Effector memory CD8-positive, alpha-beta T cell (primary cell): ENCODE measurements at regions not wholly inside any gene's neighbourhood (a gene's known extent, or its start where the extent isn't known, plus 50 kb on each side); places are given as distances from the start of the nearest gene placed in this dataset.

Source experiments
- ATAC-seq: fragments of 150-1000 bp; cut with Tn5 transposase; replicated peaks from 2 replicates; pipeline ENCODE4 v1.10.0; 2021; ENCODE audit warnings: mild to moderate bottlenecking, moderate library complexity
- DNase-seq, 3 experiments: peaks; one replicate each; pipeline ENCODE4 v3.0.0; 2021
- H3K27ac Mint-ChIP-seq, 2 donors: one replicate each; pipeline ENCODE4 v1.8.0; 2022; ENCODE audit warnings: mild to moderate bottlenecking in 2 of 2, mixed read lengths in 2 of 2, moderate library complexity in 2 of 2
- H3K27me3 Mint-ChIP-seq, 2 donors: one replicate each; pipeline ENCODE4 v1.8.0; 2022; ENCODE audit warnings: mixed read lengths in 2 of 2
- H3K36me3 Mint-ChIP-seq: one replicate; pipeline ENCODE4 v1.8.0; 2022; ENCODE audit warnings: mild to moderate bottlenecking, moderate library complexity, mixed read lengths; ENCODE audit not compliant: insufficient read depth
- H3K4me1 Mint-ChIP-seq, 2 donors: one replicate each; pipeline ENCODE4 v1.8.0; 2022; ENCODE audit warnings: low read depth in 2 of 2, mixed read lengths in 2 of 2
- H3K4me3 Mint-ChIP-seq, 2 donors: one replicate each; pipeline ENCODE4 v1.8.0; 2022; ENCODE audit warnings: mild to moderate bottlenecking in 2 of 2, mixed read lengths in 2 of 2, moderate library complexity in 2 of 2
- H3K9me3 Mint-ChIP-seq, 2 donors: one replicate each; pipeline ENCODE4 v1.8.0; 2022; ENCODE audit warnings: mixed read lengths in 2 of 2

DNA sequence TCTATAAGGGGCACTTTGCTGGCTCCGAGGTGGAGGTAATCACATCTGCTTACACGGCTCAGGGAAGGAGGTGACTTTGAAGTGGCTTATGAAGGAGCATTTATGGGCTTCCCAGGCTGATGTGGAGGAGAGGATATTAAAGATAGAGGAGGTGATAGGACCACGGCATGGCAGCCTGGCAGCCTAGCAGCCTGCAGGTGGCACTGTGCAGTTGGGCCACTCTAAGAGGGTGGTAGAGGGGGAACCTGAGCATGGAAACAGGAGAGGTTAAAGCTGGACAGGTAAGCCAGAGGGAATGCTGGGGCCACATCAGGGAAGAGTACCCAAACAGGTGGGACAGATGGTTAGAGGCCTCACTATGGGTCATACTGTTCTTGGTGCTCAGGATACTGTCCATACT lies 375.0 kb downstream of the WDR72 start:
- Mint-ChIP-seq H3K27ac (no peak overlapping the region), H3K9me3 (peaks cover 0 to 18% of the 10 kb centered on the region in 2 donors), H3K4me1 (no peaks in the 10 kb centered on the region), H3K36me3 (no peaks in the 10 kb centered on the region), H3K4me3 (no peak overlapping the region), H3K27me3 (no peaks in the 10 kb centered on the region)
- ATAC-seq: no peak
- DNase-seq: no peak

DNA sequence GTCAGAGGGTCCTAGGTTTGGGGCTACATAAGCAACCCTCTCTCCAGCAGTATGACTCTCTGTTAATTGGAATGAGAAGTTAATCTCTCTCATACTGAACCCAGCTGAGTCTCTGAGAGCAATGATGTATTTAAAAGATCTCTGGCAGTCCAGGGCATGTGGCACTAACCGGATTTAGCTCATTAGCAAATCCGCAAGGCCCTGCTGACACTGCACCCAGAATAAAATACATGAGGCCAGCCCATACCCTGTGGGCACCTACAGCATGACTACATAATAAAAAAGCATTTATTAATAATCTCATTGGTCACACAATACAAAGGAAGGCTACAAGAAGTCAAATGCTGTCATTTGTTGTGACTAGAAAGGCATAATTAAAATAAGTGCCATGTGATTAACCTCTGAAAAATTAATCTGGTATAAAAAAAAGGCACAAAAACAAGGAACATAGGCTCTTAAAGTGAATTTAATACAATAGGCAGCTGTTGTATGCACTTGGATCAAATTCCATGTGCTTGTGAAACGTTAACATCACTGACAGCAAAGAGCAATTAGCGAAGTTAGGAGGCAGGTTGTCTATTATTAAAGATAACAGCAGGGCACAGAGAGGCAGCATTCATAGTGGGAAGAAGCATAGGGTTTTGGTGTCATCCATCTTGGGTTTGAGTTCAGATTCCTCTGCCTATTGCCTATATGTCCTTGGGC lies 381.2 kb downstream of the WDR72 start:
- H3K27me3 Mint-ChIP-seq: no peaks in the 10 kb centered on the region
- no peak for ATAC-seq
- H3K4me1 Mint-ChIP-seq: no peaks in the 10 kb centered on the region
- no peak for DNase-seq
- H3K9me3 Mint-ChIP-seq: peaks cover 0 to 3% of the 10 kb centered on the region in 2 donors
- H3K27ac Mint-ChIP-seq: no peak overlapping the region
- H3K4me3 Mint-ChIP-seq: no peak overlapping the region
- no peaks in the 10 kb centered on the region for H3K36me3 Mint-ChIP-seq

DNA sequence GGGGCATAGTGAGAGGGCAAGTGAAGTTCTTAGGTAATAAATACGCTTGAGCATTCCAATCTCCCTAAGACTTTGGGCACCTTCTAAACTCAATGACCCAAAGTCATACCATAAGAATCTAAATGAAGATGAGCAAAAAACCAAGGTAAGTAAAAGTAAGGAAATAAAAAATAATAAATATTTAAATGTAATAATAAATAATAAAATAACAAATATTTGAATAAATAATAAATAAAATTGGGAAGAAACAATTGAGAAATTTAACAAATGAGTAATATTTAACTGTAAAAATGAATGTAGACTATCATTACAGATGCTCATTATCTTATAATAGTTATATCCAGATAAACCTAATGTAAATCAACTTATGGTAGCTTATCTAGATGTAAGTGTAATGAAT lies 391.7 kb downstream of the WDR72 start:
- no peaks in the 10 kb centered on the region for H3K36me3 Mint-ChIP-seq
- DNase-seq (no peak), ATAC-seq (no peak)
- no peaks in the 10 kb centered on the region for H3K27me3 Mint-ChIP-seq
- H3K9me3 Mint-ChIP-seq: peaks cover 0 to 6% of the 10 kb centered on the region in 2 donors
- H3K4me1 Mint-ChIP-seq: no peaks in the 10 kb centered on the region
- no peak overlapping the region for H3K4me3 Mint-ChIP-seq
- no peak overlapping the region for H3K27ac Mint-ChIP-seq

DNA sequence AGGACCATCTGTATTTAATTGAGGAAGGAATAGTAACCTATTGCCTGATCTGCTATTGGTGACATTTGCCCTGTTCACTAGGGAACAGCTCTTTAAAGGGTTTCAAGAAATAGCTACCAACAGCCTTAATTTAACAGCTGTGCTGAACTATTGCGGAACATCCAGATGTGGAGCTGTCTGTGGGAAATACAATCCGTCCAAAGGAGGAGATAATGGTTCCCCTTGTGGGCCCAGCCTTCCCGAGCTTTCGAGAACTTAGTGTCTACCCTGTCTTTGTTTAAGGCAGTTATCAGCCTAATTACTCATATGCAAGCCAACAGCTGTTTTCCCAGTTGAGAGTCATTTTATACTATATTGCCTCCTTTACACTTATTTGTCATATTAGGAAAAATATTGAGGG lies 398.6 kb downstream of the WDR72 start:
- Mint-ChIP-seq H3K36me3 (no peaks in the 10 kb centered on the region), H3K9me3 (peaks cover 0 to 16% of the 10 kb centered on the region in 2 donors), H3K27me3 (no peaks in the 10 kb centered on the region), H3K27ac (no peak overlapping the region), H3K4me3 (no peak overlapping the region), H3K4me1 (no peaks in the 10 kb centered on the region)
- ATAC-seq (no peak), DNase-seq (no peak)

DNA sequence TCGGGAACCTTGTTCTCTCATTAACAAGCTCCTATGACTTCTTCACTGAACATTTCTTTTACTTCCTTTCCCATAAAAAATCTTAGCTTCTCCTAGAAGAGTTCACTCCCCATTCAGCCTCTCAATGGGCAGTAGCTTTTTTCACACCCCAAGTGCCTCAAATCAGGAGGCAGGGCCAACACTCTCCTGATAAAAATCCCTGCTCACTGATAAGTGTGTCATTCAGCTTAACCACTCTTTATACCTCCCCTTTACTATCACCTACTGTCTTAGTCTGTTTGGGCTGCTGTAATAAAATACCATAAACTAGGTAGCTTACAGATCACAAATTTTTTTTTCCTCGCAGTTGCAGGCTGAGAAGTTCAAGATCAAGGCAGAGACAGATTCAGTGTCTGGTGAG lies 400.4 kb downstream of the WDR72 start:
- Mint-ChIP-seq H3K4me1 (no peaks in the 10 kb centered on the region), H3K36me3 (no peaks in the 10 kb centered on the region), H3K9me3 (peaks cover 0 to 11% of the 10 kb centered on the region in 2 donors), H3K4me3 (no peak overlapping the region), H3K27ac (no peak overlapping the region), H3K27me3 (no peaks in the 10 kb centered on the region)
- no peak for ATAC-seq
- no peak for DNase-seq

DNA sequence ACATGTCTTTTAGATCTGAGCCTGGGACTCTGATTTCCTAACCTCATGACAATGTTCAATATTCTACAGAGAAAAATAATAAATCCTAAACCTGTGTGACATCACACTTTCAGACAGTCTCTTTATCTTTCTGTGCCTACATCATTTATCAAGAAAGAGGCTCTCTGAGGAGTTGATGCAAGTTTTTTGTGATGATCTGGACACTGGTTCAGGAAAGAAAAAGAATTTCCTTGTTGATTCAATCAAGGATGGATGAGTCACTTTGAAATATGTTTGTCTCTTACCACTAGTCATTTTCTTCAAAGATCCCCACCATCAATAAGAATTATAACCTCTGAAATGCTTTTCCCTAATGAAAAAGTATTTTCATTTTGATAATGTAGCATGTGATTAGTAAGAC lies 404.6 kb downstream of the WDR72 start:
- no peak for ATAC-seq

DNA sequence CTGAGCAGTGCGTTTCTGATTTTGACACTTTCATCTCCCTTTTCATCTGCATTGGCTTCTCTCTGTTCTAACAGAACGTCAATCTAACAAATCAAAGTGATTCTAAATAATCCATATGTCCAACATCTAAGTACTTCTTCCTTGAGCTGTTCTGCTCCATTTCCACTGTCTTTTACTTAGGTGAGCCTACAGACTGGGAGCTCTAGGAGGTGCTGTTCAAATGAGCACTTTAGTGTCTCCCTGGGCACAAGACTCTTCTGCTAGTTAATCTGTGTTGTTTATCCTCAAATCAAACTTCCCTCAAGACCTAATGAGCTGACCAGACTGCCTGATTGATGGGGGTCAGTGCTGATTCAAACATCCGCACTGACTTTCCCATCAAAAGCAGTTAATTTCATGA lies 408.1 kb downstream of the WDR72 start:
- Mint-ChIP-seq H3K36me3 (no peaks in the 10 kb centered on the region), H3K4me1 (no peaks in the 10 kb centered on the region), H3K9me3 (peaks cover 10 to 18% of the 10 kb centered on the region in 2 donors), H3K27ac (no peak overlapping the region), H3K27me3 (no peaks in the 10 kb centered on the region), H3K4me3 (no peak overlapping the region)
- no peak for DNase-seq
- ATAC-seq: no peak

More for the DNA sequence above, 404.6 kb downstream of the WDR72 start:
- Mint-ChIP-seq H3K4me3 (no peak overlapping the region), H3K27ac (no peak overlapping the region), H3K27me3 (no peaks in the 10 kb centered on the region), H3K4me1 (no peaks in the 10 kb centered on the region), H3K9me3 (peaks cover 8 to 18% of the 10 kb centered on the region in 2 donors), H3K36me3 (no peaks in the 10 kb centered on the region)
- DNase-seq: no peak

DNA sequence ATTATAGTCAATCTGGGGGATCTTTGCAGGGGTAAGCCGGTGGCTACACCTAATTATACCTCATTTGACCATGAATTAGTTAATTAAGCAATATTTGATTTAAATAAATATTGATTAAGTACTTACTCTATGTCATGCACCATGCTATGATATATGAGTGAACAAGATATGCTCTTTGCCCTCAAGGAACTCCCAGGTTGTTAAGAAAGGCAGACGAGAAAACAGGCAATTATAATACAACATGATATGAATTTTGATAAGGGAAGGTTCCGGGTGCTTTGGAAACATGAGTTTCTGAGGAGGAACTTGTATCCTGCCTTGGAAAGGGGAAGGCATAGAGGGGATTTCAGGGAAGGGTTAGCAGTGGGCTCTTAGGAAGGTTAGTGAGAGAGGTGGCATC lies 412.9 kb downstream of the WDR72 start:
- Mint-ChIP-seq H3K27ac (no peak overlapping the region), H3K27me3 (no peaks in the 10 kb centered on the region), H3K4me3 (no peak overlapping the region), H3K36me3 (no peaks in the 10 kb centered on the region), H3K9me3 (peaks cover 9 to 18% of the 10 kb centered on the region in 2 donors), H3K4me1 (no peaks in the 10 kb centered on the region)
- no peak for DNase-seq
- no peak for ATAC-seq

DNA sequence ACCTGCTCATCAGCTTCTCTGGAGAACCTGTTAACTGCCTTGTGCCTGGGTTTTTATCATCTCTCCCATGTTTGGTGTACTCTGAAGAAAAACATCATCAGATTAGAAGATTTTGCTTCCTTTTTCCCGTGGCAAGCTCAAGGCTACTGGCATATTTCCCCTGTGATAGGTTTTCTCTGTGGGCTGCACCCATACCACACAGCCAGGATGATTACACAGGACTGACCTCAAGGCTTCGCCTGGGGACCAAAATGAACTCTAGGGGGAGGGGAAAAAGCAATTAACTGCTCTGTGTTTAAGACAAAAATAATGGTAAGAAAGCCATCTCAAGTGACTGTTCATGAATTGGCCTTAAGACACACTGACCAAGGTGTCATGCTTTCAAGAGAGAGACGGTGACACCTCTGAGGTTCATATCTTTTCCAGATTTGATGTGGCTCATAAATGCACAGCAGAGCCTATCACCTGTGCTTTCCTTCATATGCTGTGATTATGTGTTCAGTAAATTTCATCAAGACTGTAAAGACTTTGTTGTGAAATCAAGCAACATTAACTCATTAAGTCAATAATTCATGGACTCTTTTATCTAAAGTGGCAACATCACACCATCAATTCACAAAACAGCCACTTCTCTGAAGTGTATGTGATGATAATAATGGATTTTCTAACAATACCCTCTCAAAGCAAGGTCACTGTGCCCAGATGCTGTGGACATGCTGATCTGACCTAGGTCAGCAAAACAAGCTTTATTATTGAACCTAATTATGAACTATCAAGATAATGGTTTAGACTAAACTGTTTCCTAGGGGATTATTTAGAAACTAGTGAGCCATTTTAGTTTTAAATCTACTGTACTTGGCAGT lies 427.9 kb downstream of the WDR72 start:
- no peaks in the 10 kb centered on the region for H3K27me3 Mint-ChIP-seq
- H3K4me3 Mint-ChIP-seq: no peak overlapping the region
- no peaks in the 10 kb centered on the region for H3K36me3 Mint-ChIP-seq
- ATAC-seq (no peak), DNase-seq (no peak)
- H3K4me1 Mint-ChIP-seq: no peaks in the 10 kb centered on the region
- H3K27ac Mint-ChIP-seq: no peak overlapping the region
- H3K9me3 Mint-ChIP-seq: peaks cover 0 to 4% of the 10 kb centered on the region in 2 donors

DNA sequence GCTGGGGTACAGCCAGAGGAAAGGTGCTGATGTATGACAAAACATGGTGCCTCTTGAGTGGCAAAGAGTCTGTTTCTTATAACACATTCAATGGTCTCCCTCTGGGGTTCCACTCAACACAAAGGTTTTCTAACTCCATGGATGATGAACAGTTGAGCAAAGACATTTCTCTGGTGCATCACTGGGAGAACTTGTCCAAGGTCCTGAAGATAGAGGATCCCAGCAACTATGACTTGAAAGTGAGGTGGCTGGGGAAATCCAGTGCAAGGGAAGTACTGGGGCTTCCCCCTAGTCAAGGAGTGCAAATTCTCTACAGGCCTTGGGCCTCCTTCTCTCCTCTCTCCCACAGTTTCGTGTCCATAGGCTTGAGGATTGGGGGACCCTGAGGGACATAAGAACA lies 431.1 kb downstream of the WDR72 start:
- Mint-ChIP-seq H3K4me3 (no peak overlapping the region), H3K4me1 (no peaks in the 10 kb centered on the region), H3K27me3 (no peaks in the 10 kb centered on the region), H3K9me3 (peaks cover 0 to 4% of the 10 kb centered on the region in 2 donors), H3K27ac (no peak overlapping the region), H3K36me3 (no peaks in the 10 kb centered on the region)
- DNase-seq (no peak), ATAC-seq (no peak)

DNA sequence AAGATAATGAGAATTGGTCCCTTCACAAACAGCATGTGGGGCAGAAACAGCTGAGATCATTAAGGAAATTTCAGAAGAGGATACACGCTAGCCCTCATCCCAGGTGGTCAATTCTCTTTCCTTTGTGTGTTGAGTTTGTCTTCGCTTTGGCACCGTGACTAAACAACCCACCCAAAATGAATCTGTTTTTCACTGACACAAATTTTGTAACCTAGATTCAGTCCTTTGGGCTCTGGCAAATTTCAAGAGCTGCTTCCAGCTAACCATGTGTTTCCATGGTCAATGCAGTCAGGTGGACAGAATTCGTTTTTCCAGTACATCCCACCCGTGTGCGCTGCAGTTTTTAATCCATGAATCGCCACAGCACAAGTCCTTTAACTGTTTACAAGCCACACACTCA lies 435.4 kb downstream of the WDR72 start:
- H3K27ac Mint-ChIP-seq: no peak overlapping the region
- no peaks in the 10 kb centered on the region for H3K4me1 Mint-ChIP-seq
- no peaks in the 10 kb centered on the region for H3K27me3 Mint-ChIP-seq
- DNase-seq (no peak), ATAC-seq (no peak)
- no peak overlapping the region for H3K4me3 Mint-ChIP-seq
- no peaks in the 10 kb centered on the region for H3K36me3 Mint-ChIP-seq
- H3K9me3 Mint-ChIP-seq: no peaks in the 10 kb centered on the region

DNA sequence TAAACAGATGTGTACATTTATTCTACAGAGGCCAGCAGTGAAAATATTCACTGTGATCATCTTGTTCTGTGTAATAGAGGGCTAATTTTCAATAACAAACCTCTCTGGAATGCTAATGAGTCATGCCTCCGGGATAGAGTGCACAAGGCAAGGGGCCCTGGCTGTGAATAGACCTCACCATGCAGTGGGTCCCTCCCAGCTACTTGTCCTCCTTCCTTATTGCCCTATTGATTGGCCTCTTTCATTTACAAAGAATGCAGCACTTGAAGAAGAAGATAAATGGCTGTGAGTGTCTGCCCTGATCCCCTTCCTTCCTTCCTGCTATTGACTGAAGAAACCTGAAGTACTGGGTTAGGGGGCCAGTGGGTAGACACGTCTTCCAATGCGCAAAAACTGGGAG lies 436.3 kb downstream of the WDR72 start:
- H3K36me3 Mint-ChIP-seq: no peaks in the 10 kb centered on the region
- H3K27me3 Mint-ChIP-seq: no peaks in the 10 kb centered on the region
- H3K4me1 Mint-ChIP-seq: no peaks in the 10 kb centered on the region
- no peak overlapping the region for H3K27ac Mint-ChIP-seq
- ATAC-seq (no peak), DNase-seq (no peak)
- no peak overlapping the region for H3K4me3 Mint-ChIP-seq
- H3K9me3 Mint-ChIP-seq: no peaks in the 10 kb centered on the region

DNA sequence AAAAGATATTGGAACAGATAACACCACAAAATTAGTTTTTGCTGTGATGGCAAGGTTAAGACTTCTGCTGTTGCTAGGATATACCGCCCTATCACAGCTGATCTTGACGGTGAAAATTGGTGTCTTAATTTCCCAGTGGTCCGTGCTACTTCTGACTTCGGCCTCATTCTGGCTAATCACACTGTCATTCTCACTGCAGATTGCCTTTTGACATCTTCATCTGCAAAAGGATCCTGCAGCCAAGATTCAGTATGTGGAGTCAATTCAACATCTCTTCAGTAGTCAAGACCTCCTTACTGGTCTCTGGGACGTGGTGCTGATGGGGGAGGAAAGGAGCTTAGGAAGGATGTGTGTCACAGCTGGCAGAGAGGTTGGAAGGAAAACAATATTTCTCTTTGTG lies 438.6 kb downstream of the WDR72 start:
- ATAC-seq (no peak), DNase-seq (no peak)
- H3K4me1 Mint-ChIP-seq: no peaks in the 10 kb centered on the region
- H3K27me3 Mint-ChIP-seq: no peaks in the 10 kb centered on the region
- H3K27ac Mint-ChIP-seq: no peak overlapping the region
- no peak overlapping the region for H3K4me3 Mint-ChIP-seq
- H3K36me3 Mint-ChIP-seq: no peaks in the 10 kb centered on the region
- no peaks in the 10 kb centered on the region for H3K9me3 Mint-ChIP-seq

DNA sequence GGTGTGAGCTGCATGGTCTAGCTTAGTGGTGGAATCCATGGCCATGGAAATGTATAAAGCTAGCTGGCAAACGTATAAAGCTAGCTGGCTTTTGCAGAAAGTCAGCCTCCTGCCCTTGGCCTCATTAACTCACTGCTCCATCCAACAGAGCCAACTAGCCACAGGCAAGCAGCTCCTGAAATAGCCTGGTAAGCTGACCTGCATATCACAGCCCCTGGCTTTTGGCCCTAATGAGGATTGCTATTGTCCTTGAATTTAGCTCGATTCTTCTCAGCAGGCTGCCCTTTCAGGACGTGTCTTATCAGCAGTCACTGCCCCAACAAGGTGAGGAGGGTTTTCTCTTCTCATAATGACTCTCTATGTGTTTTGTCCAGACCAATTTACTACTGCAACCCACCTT lies 446.8 kb downstream of the WDR72 start:
- H3K36me3 Mint-ChIP-seq: no peaks in the 10 kb centered on the region
- H3K27ac Mint-ChIP-seq: no peak overlapping the region
- peaks cover 0 to 1% of the 10 kb centered on the region in 2 donors for H3K4me1 Mint-ChIP-seq
- DNase-seq: no peak
- peaks cover 0 to 8% of the 10 kb centered on the region in 2 donors for H3K9me3 Mint-ChIP-seq
- no peak for ATAC-seq
- no peaks in the 10 kb centered on the region for H3K27me3 Mint-ChIP-seq
- no peak overlapping the region for H3K4me3 Mint-ChIP-seq
